CD4-positive, alpha-beta T cell (primary cell): ENCODE measurements at regions not wholly inside any gene's neighbourhood (a gene's known extent, or its start where the extent isn't known, plus 50 kb on each side); places are given as distances from the start of the nearest gene placed in this dataset.

Source experiments
- ATAC-seq: fragments of 200-7000 bp; cut with Tn5 transposase; one replicate; pipeline ENCODE4 v1.10.0; 2022; ENCODE audit warnings: mild to moderate bottlenecking; ENCODE audit not compliant: poor library complexity
- CTCF ChIA-PET: fragments of 350-600 bp; sonication (Branson Sonifier 250); formaldehyde crosslinking; loops from one replicate; lab custom pipeline; 2021; ENCODE audit warnings: antibody characterized with exemption, inconsistent platforms; lab: Charles Lee
- POLR2A ChIA-PET: fragments of 350-600 bp; sonication (Branson Sonifier 250); formaldehyde crosslinking; loops from one replicate; lab custom pipeline; 2021; ENCODE audit warnings: antibody characterized with exemption, inconsistent platforms; lab: Charles Lee
- DNase-seq, 14 experiments: peaks; one replicate each; pipeline ENCODE4 v3.0.0-alpha.2; 2013 to 2020; ENCODE audit warnings: mixed read lengths in 2 of 14
- H3K27ac ChIP-seq, 2 donors: one replicate each; pipeline versions ENCODE4 v1.5.1 to v1.7.0; 2013; ENCODE audit warnings: low read length in 2 of 2, low read depth in 1 of 2, mild to moderate bottlenecking in 1 of 2
- H3K27me3 ChIP-seq, 2 experiments: 1 replicate in 1 of 2; 2 replicates in 1 of 2; pipeline versions ENCODE4 v1.6.1 to v1.7.0; 2013; ENCODE audit warnings: low read length in 2 of 2, control low read depth in 1 of 2, mild to moderate bottlenecking in 1 of 2, moderate library complexity in 1 of 2; ENCODE audit not compliant: insufficient read depth in 2 of 2, control insufficient read depth in 1 of 2
- H3K36me3 ChIP-seq: one replicate; pipeline ENCODE4 v1.6.1; 2013; ENCODE audit warnings: low read length, control low read depth; ENCODE audit not compliant: insufficient read depth
- H3K4me1 ChIP-seq: one replicate; pipeline ENCODE4 v1.6.1; 2013; ENCODE audit warnings: low read length, control low read depth; ENCODE audit not compliant: insufficient read depth
- H3K4me3 ChIP-seq: one replicate; pipeline ENCODE4 v1.5.1; 2013; ENCODE audit warnings: mild to moderate bottlenecking, low read length, moderate library complexity
- H3K9me3 ChIP-seq, 2 experiments: 1 replicate in 1 of 2; 2 replicates in 1 of 2; pipeline versions ENCODE4 v1.6.1 to v1.7.0; 2013; ENCODE audit warnings: low read length in 2 of 2, mild to moderate bottlenecking in 2 of 2, control low read depth in 1 of 2, moderate library complexity in 1 of 2; ENCODE audit not compliant: control insufficient read depth in 1 of 2, insufficient read depth in 1 of 2
- H3K27ac Mint-ChIP-seq: one replicate; pipeline ENCODE4 v1.8.0; 2020; ENCODE audit warnings: mixed read lengths
- H3K27me3 Mint-ChIP-seq: one replicate; pipeline ENCODE4 v1.8.0; 2021; ENCODE audit warnings: mixed read lengths
- H3K36me3 Mint-ChIP-seq: one replicate; pipeline ENCODE4 v1.8.0; 2021; ENCODE audit warnings: low read depth, mixed read lengths
- H3K4me1 Mint-ChIP-seq: one replicate; pipeline ENCODE4 v1.8.0; 2021; ENCODE audit warnings: low read depth, mixed read lengths
- H3K4me3 Mint-ChIP-seq: one replicate; pipeline ENCODE4 v1.8.0; 2020; ENCODE audit warnings: mild to moderate bottlenecking, mixed read lengths
- H3K9me3 Mint-ChIP-seq: one replicate; pipeline ENCODE4 v1.8.0; 2020; ENCODE audit warnings: mixed read lengths
- intact Hi-C, 2 experiments: fragments of 100-400 bp; cut with DNase I in 1 of 2; cut with micrococcal nuclease in 1 of 2; formaldehyde crosslinking; loops; one replicate each; pipeline versions ENCODE4 v1.15.1 to v1.9.0; 2023 to 2025; cut with DNase I, micrococcal nuclease
- TF ChIP-seq, protein P1 (sequence below): fragments of 200-600 bp; IDR thresholded peaks from one replicate; pipeline ENCODE4 v1.8.0; 2022; ENCODE audit warnings: antibody characterized with exemption, mild to moderate bottlenecking

DNA sequence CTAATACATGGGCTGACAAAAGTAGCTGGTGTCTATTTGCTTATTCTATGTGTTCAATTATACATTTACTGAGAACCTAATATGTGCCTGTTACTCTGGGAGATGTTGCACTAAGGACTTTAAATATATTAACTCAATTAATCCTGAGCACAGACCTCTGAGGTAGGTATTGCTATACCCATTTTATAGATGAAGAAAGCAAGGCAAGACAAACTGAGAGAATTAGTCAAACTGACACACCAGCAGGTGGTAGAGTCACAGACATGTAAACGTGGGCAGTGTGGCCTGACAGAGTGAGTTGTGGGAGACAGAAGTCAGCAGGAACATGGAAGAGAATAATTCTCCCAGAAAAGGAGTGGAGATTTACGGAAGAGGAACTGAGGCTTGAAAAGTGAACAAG, 428.9 kb downstream of the LPIN1 start:
- peak overlapping the region; percentile 3 for H3K27ac Mint-ChIP-seq
- no peak for ATAC-seq
- H3K4me3 ChIP-seq, result no peak overlapping the region
- no peaks in the 10 kb centered on the region for H3K9me3 Mint-ChIP-seq
- ChIA-PET POLR2A (no interaction called here), CTCF (no interaction called here)
- no peaks in the 10 kb centered on the region for H3K27me3 Mint-ChIP-seq
- TF ChIP-seq, protein P1, sequence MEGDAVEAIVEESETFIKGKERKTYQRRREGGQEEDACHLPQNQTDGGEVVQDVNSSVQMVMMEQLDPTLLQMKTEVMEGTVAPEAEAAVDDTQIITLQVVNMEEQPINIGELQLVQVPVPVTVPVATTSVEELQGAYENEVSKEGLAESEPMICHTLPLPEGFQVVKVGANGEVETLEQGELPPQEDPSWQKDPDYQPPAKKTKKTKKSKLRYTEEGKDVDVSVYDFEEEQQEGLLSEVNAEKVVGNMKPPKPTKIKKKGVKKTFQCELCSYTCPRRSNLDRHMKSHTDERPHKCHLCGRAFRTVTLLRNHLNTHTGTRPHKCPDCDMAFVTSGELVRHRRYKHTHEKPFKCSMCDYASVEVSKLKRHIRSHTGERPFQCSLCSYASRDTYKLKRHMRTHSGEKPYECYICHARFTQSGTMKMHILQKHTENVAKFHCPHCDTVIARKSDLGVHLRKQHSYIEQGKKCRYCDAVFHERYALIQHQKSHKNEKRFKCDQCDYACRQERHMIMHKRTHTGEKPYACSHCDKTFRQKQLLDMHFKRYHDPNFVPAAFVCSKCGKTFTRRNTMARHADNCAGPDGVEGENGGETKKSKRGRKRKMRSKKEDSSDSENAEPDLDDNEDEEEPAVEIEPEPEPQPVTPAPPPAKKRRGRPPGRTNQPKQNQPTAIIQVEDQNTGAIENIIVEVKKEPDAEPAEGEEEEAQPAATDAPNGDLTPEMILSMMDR, result no peak
- H3K4me1 Mint-ChIP-seq, result peaks cover 64% of the 10 kb centered on the region
- H3K9me3 ChIP-seq, result no peaks in the 10 kb centered on the region
- intact Hi-C loops, result no loop called here
- no peaks in the 10 kb centered on the region for H3K27me3 ChIP-seq
- no peak overlapping the region for H3K4me3 Mint-ChIP-seq
- peaks cover 37% of the 10 kb centered on the region for H3K4me1 ChIP-seq
- DNase-seq, result no peak
- H3K36me3 ChIP-seq, result no peaks in the 10 kb centered on the region
- no peaks in the 10 kb centered on the region for H3K36me3 Mint-ChIP-seq
- H3K27ac ChIP-seq, result no peak overlapping the region

DNA sequence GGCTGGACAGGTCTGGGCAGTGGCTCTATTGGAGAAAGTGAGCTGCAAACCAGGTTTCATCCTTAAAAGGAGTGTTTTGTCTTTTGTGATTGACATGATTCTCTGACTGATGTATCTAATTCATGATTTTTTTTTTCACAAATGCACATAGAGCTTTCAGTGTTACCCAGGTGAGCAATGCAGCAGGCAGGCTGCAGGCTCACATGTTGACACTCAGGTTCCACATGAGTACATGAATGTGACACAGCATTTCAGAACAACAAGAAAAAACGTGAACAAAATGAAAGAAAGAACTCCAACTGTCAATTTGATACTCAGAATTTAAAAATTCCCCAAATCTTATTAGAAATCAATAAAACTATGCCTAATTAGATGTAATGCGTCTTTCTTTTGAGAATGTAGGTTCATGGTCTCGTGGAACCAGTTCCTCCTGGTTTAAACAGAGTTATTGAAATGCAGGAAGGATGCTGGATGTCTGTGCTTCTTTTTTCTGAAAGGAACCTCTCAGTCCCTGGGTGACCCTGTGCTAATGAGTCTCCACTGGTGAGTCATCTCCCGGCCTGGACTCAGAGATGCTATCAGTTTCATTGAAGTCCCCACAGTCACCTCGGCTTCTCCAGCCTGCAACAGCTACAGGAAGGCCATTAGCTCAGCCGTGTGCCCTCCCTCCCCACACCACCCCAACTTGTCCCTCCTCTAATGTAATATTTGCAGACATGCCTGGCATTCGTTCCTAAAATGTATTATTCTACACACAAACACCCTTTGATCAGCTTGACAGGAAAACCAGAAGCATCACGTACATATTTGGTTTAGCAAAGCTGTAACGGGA, 430.4 kb downstream of the LPIN1 start:
- no peaks in the 10 kb centered on the region for H3K27me3 Mint-ChIP-seq
- TF ChIP-seq, protein P1, result no peak
- Histone ChIP-seq H3K4me3 (no peak overlapping the region), H3K36me3 (no peaks in the 10 kb centered on the region), H3K27me3 (no peaks in the 10 kb centered on the region), H3K9me3 (no peaks in the 10 kb centered on the region), H3K4me1 (peaks cover 31% of the 10 kb centered on the region), H3K27ac (peak overlapping the region in 1 of 2 donors; percentile 13)
- peak overlapping the region; percentile 75 for H3K27ac Mint-ChIP-seq
- DNase-seq, result peak in 4 of 14 experiments; percentile 11 to 64 (median 33)
- ChIA-PET POLR2A (interaction anchor here (0.6 to 2.3 kb wide), 8 partner anchors 8 to 753 kb away, joined by 3 to 7 read pairs (median 4); partner anchors contain the start of gene TRIB2), CTCF (no interaction called here)
- H3K36me3 Mint-ChIP-seq, result no peaks in the 10 kb centered on the region
- intact Hi-C loops, result no loop called here
- H3K9me3 Mint-ChIP-seq, result no peaks in the 10 kb centered on the region
- peak; percentile 38 for ATAC-seq
- peaks cover 50% of the 10 kb centered on the region for H3K4me1 Mint-ChIP-seq
- H3K4me3 Mint-ChIP-seq, result peak overlapping the region; percentile 43

DNA sequence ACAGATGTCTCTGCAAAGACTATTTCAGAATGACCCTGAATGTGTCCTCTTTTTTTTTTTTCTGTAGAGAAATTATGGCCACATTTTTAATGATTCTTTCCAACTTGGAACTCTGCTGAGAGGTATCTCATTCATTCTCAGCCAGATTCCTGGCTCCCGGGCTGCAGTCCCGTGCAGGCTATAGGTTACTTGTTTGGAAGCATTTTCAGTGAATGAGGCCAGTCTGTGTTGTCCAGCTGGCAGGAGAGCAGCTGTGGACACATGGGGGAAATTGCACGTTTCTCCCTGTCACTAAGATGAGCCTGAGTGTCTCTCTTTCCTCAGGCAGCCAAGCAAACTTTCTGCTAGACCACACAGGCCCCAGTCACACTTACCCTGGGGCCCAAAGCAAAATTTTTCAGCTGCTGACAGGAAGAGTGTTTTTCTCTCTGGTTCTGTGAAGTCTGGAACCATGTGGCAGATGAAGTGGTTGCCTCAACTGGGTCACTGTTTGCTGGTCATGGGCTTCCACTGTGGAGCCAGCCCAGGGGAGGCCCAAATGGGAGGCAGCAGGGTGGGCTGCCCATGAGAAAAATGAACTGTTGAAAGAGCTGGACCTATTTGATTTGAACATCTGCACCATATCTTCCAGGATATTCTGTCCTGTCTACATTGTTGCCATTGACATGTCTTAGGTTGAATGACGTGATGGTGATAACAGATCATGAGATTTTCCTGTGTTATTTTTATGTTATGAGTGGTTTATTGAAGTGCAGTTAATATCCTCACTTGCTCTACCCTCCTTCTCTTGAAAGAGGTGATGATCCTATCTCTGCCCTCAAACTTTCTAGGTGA, 431.2 kb downstream of the LPIN1 start:
- peaks cover 50% of the 10 kb centered on the region for H3K4me1 Mint-ChIP-seq

More for the DNA sequence above, 431.2 kb downstream of the LPIN1 start:
- no peaks in the 10 kb centered on the region for H3K9me3 Mint-ChIP-seq
- peak overlapping the region in 1 of 2 donors; percentile 13 for H3K27ac ChIP-seq
- DNase-seq (peak in 6 of 14 experiments; percentile 8 to 48 (median 24)), ATAC-seq (peak; percentile 66)
- H3K4me3 ChIP-seq, result no peak overlapping the region
- H3K27ac Mint-ChIP-seq, result peak overlapping the region; percentile 75
- H3K4me3 Mint-ChIP-seq, result peak overlapping the region; percentile 43
- TF ChIP-seq, protein P1, result no peak
- no peaks in the 10 kb centered on the region for H3K9me3 ChIP-seq
- CTCF ChIA-PET, result no interaction called here
- intact Hi-C loops, result no loop called here
- no peaks in the 10 kb centered on the region for H3K27me3 ChIP-seq
- peaks cover 31% of the 10 kb centered on the region for H3K4me1 ChIP-seq
- H3K36me3 ChIP-seq, result no peaks in the 10 kb centered on the region
- no peaks in the 10 kb centered on the region for H3K36me3 Mint-ChIP-seq
- POLR2A ChIA-PET, result interaction anchor here (0.6 to 2.3 kb wide), 8 partner anchors 9 to 752 kb away, joined by 3 to 7 read pairs (median 4); partner anchors contain the start of gene TRIB2
- H3K27me3 Mint-ChIP-seq, result no peaks in the 10 kb centered on the region
